Prostate gland (tissue), 2 donors: ENCODE measurements at regions not wholly inside any gene's neighbourhood (a gene's known extent, or its start where the extent isn't known, plus 50 kb on each side); places are given as distances from the start of the nearest gene placed in this dataset.

ENCODE experiments used
- POLR2A ChIP-seq: fragments of 450-650 bp; IDR thresholded peaks from one replicate; pipeline ENCODE4 v1.6.1; 2016; ENCODE audit warnings: antibody characterized with exemption, mild to moderate bottlenecking
- TF ChIP-seq, protein P1 (sequence below), 4 experiments: fragments of 200-600 bp in 2 of 4; fragments of 450-650 bp in 2 of 4; sonication (generic) in 2 of 4; IDR thresholded peaks; 1 replicate in 3 of 4; 2 replicates in 1 of 4; pipeline ENCODE4 v1.5.1; 2016 to 2019; ENCODE audit warnings: antibody characterized with exemption in 4 of 4, mild to moderate bottlenecking in 2 of 4, moderate library complexity in 2 of 4

- no peak for TF ChIP-seq POLR2A
- TF ChIP-seq, protein P1, sequence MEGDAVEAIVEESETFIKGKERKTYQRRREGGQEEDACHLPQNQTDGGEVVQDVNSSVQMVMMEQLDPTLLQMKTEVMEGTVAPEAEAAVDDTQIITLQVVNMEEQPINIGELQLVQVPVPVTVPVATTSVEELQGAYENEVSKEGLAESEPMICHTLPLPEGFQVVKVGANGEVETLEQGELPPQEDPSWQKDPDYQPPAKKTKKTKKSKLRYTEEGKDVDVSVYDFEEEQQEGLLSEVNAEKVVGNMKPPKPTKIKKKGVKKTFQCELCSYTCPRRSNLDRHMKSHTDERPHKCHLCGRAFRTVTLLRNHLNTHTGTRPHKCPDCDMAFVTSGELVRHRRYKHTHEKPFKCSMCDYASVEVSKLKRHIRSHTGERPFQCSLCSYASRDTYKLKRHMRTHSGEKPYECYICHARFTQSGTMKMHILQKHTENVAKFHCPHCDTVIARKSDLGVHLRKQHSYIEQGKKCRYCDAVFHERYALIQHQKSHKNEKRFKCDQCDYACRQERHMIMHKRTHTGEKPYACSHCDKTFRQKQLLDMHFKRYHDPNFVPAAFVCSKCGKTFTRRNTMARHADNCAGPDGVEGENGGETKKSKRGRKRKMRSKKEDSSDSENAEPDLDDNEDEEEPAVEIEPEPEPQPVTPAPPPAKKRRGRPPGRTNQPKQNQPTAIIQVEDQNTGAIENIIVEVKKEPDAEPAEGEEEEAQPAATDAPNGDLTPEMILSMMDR (IDR thresholded peaks at IDR 0.05), result no peak
Measured at GRCh38 chr6:1143655-1144054, 168.2 kb upstream of the FOXQ1 start.
